HEK293T (cell line): ENCODE measurements at regions not wholly inside any gene's neighbourhood (a gene's known extent, or its start where the extent isn't known, plus 50 kb on each side); places are given as distances from the start of the nearest gene placed in this dataset.

Source experiments
- ARNT ChIP-seq: fragments of 450-650 bp; IDR thresholded peaks from 2 replicates; pipeline ENCODE4 v1.6.1; 2017; ENCODE audit warnings: mild to moderate bottlenecking
- FOXK2 ChIP-seq: fragments of 450-650 bp; IDR thresholded peaks from 2 replicates; pipeline ENCODE4 v1.6.1; 2016; ENCODE audit warnings: mild to moderate bottlenecking

DNA sequence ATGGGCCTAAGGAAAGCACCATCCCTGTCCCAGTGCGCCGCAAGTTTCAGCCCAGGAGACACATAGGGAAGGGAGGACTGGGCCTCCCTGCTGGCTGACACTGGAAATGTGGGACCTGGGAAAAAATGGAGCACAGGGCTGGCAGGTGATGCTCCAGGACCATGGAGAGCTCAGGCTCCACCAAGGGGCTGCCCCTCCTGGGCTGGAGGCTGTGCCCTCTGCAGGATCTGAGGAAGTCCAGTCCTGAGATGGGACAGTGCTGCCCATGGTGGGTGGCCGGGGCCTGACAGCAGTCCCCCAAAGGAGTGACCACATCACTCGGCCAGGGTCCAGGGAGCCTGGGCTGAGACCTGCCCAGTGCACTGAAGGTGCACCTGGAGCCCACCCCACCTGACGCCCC lies 108.6 kb upstream of the TEKT4 start:
- no peak for TF ChIP-seq ARNT
- TF ChIP-seq FOXK2 = no peak
